Endodermal cell (in vitro differentiated cells): ENCODE measurements at regions not wholly inside any gene's neighbourhood (a gene's known extent, or its start where the extent isn't known, plus 50 kb on each side); places are given as distances from the start of the nearest gene placed in this dataset.

ENCODE experiments used
- DNase-seq: peaks from one replicate; pipeline ENCODE4 v3.0.0-alpha.2; 2017
- H3K27ac ChIP-seq: 2 replicates; pipeline ENCODE4 v1.5.1; 2013; ENCODE audit warnings: mild to moderate bottlenecking, low read depth, low read length, moderate library complexity
- H3K27me3 ChIP-seq: 2 replicates; pipeline ENCODE4 v1.6.1; 2013; ENCODE audit warnings: mild to moderate bottlenecking, low read length, moderate library complexity; ENCODE audit not compliant: insufficient read depth, control insufficient read depth, poor library complexity, severe bottlenecking
- H3K36me3 ChIP-seq: 2 replicates; pipeline ENCODE4 v1.7.0; 2013; ENCODE audit warnings: mild to moderate bottlenecking, low read length, moderate library complexity; ENCODE audit not compliant: control insufficient read depth, insufficient read depth
- H3K4me1 ChIP-seq: one replicate; pipeline ENCODE4 v1.7.0; 2013; ENCODE audit warnings: low read length; ENCODE audit not compliant: control insufficient read depth, insufficient read depth
- H3K4me3 ChIP-seq: 2 replicates; pipeline ENCODE4 v1.5.1; 2013; ENCODE audit warnings: mild to moderate bottlenecking, low read length, moderate library complexity
- H3K9ac ChIP-seq: 2 replicates; pipeline ENCODE4 v1.6.1; 2013; ENCODE audit warnings: mild to moderate bottlenecking, low read length, moderate library complexity; ENCODE audit not compliant: poor library complexity, severe bottlenecking; ENCODE audit errors: extremely low read depth
- H3K9me3 ChIP-seq: 2 replicates; pipeline ENCODE4 v1.6.1; 2013; ENCODE audit warnings: mild to moderate bottlenecking, low read length, moderate library complexity; ENCODE audit not compliant: control insufficient read depth
- H3K27ac Mint-ChIP-seq: 2 replicates; pipeline ENCODE4 v1.8.0; 2020; ENCODE audit warnings: mixed read lengths
- H3K27me3 Mint-ChIP-seq: 2 replicates; pipeline ENCODE4 v1.8.0; 2021; ENCODE audit warnings: mild to moderate bottlenecking, mixed read lengths; ENCODE audit not compliant: insufficient read depth
- H3K36me3 Mint-ChIP-seq: 2 replicates; pipeline ENCODE4 v1.8.0; 2020; ENCODE audit warnings: low read depth, mixed read lengths
- H3K4me1 Mint-ChIP-seq: 2 replicates; pipeline ENCODE4 v1.8.0; 2020; ENCODE audit warnings: mixed read lengths
- H3K4me3 Mint-ChIP-seq: 2 replicates; pipeline ENCODE4 v1.8.0; 2020; ENCODE audit warnings: mild to moderate bottlenecking, moderate library complexity, mixed read lengths
- H3K9me3 Mint-ChIP-seq: 2 replicates; pipeline ENCODE4 v1.8.0; 2020; ENCODE audit warnings: mild to moderate bottlenecking, mixed read lengths
- CTCF ChIP-seq: fragments of 200-600 bp; sonication (generic); conservative IDR thresholded peaks from 2 replicates; pipeline ENCODE4 v1.5.0; 2021; ENCODE audit warnings: antibody characterized with exemption, mild to moderate bottlenecking
- WGBS, 2 experiments: methylation state at CpG; one replicate each; pipeline versions ENCODE4 v1.1.5 to v1.1.7; 2013; ENCODE audit warnings: missing lambda C conversion rate in 2 of 2, mixed read lengths in 1 of 2; ENCODE audit not compliant: insufficient coverage in 1 of 2, insufficient read length in 1 of 2; 5-methylcytosine and 5-hydroxymethylcytosine counted together

DNA sequence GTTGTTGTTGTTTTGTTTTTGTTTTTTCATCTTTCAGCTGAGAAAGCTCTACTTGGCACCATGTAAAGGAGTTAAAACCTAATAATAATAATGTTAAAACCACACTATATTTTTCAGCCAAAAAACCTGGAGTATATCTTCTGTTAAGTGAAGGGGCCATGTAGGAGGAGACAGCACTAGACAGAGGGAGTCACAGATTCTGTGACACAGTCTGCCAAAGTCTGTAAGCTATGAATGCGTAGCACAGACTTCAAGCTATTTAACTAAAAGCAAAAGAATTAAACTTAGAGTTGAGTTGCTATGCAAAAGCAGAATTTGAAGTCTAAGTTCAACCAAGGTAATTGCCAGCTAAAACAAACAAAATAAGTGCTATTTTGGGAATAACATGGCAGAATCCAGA is 296.0 kb upstream of the COL8A1 start:
- 80 to 100% methylated on average over 1 of the region's 1 CpG for WGBS, 2 experiments
- no peak for TF ChIP-seq CTCF
- no peaks in the 10 kb centered on the region for H3K9me3 ChIP-seq
- Mint-ChIP-seq H3K27ac (no peak overlapping the region), H3K9me3 (no peaks in the 10 kb centered on the region), H3K4me3 (no peak overlapping the region), H3K27me3 (no peaks in the 10 kb centered on the region), H3K36me3 (no peaks in the 10 kb centered on the region), H3K4me1 (no peaks in the 10 kb centered on the region)
- no peak overlapping the region for H3K27ac ChIP-seq
- no peaks in the 10 kb centered on the region for H3K27me3 ChIP-seq
- H3K36me3 ChIP-seq: no peaks in the 10 kb centered on the region
- H3K4me3 ChIP-seq: no peak overlapping the region
- no peak overlapping the region for H3K9ac ChIP-seq
- DNase-seq: no peak
- no peaks in the 10 kb centered on the region for H3K4me1 ChIP-seq

DNA sequence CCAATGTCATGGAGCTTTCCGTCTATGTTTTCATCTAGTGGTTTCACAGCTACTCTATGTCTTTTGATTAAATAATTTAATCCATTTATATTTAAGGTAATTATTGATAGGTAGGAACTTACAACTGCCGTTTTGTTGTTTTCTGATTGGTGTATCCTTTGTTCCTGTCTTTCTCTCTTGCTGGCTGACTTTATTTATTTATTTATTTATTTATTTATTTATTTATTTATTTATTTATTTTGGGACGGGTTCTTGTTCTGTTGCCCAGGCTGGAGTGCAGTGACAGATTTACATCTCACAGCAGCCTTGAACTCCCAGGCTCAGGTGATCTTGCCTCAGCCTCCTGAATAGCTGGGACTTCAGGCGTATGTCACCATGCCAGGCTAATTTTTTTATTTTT is 299.2 kb upstream of the COL8A1 start:
- Histone ChIP-seq H3K27ac (no peak overlapping the region), H3K4me3 (no peak overlapping the region), H3K27me3 (no peaks in the 10 kb centered on the region), H3K9me3 (no peaks in the 10 kb centered on the region), H3K36me3 (no peaks in the 10 kb centered on the region), H3K9ac (no peak overlapping the region), H3K4me1 (no peaks in the 10 kb centered on the region)
- no peak overlapping the region for H3K4me3 Mint-ChIP-seq
- no peak for DNase-seq
- WGBS, 2 experiments: 89% methylated on average over 3 of the region's 4 CpGs; no CpG with 5 or more reads in 1 of the 2 experiments
- no peak for TF ChIP-seq CTCF
- no peak overlapping the region for H3K27ac Mint-ChIP-seq
- no peaks in the 10 kb centered on the region for H3K4me1 Mint-ChIP-seq
- H3K9me3 Mint-ChIP-seq: no peaks in the 10 kb centered on the region
- no peaks in the 10 kb centered on the region for H3K27me3 Mint-ChIP-seq
- no peaks in the 10 kb centered on the region for H3K36me3 Mint-ChIP-seq

GRCh38 chr3:99332718-99333117 is 305.7 kb upstream of the COL8A1 start:
- Mint-ChIP-seq H3K4me3 (no peak overlapping the region), H3K27ac (no peak overlapping the region), H3K9me3 (no peaks in the 10 kb centered on the region), H3K27me3 (no peaks in the 10 kb centered on the region), H3K36me3 (no peaks in the 10 kb centered on the region), H3K4me1 (no peaks in the 10 kb centered on the region)
- no peaks in the 10 kb centered on the region for H3K9me3 ChIP-seq
- no peaks in the 10 kb centered on the region for H3K27me3 ChIP-seq
- no peaks in the 10 kb centered on the region for H3K4me1 ChIP-seq
- no peak overlapping the region for H3K4me3 ChIP-seq
- WGBS, 2 experiments: 85 to 100% methylated on average over 2 to 3 of the region's 3 CpGs
- no peak overlapping the region for H3K27ac ChIP-seq
- H3K36me3 ChIP-seq: no peaks in the 10 kb centered on the region
- no peak for DNase-seq
- TF ChIP-seq CTCF: no peak
- H3K9ac ChIP-seq: no peak overlapping the region
